ENCODE measurements at regions not wholly inside any gene's neighbourhood (a gene's known extent, or its start where the extent isn't known, plus 50 kb on each side); places are given as distances from the start of the nearest gene placed in this dataset.
"Not testable (repeated sequence)": the region's sequence is repeated elsewhere in the genome, so short reads cannot be mapped to it uniquely, and the experiment has no call there.

GRCh38 chr13:54799621-54800226 lies 1771.1 kb downstream of the OLFM4 start:
- no peak overlapping the region for H3K4me3 ChIP-seq (replicated peaks; ENCODE audit: low read depth, low read length)
- no peaks in the 10 kb centered on the region for H3K36me3 ChIP-seq (ENCODE audit: control insufficient read depth, insufficient read depth, low read length)
- no peaks in the 10 kb centered on the region for H3K27me3 ChIP-seq (replicated peaks; ENCODE audit: control insufficient read depth, insufficient read depth, low read length)
- no peak for TF ChIP-seq CTCF (IDR thresholded peaks at IDR 0.05; ENCODE audit: insufficient read depth, low read length, poor library complexity, severe bottlenecking)
- DNase-seq (ENCODE audit: extremely low read depth, insufficient read length): no peak

- no peaks in the 10 kb centered on the region for H3K27me3 ChIP-seq (replicated peaks; ENCODE audit: control insufficient read depth, insufficient read depth, low read length)
- TF ChIP-seq CTCF (IDR thresholded peaks at IDR 0.05; ENCODE audit: insufficient read depth, low read length, poor library complexity, severe bottlenecking): no peak
- no peak overlapping the region for H3K4me3 ChIP-seq (replicated peaks; ENCODE audit: low read depth, low read length)
- no peak for DNase-seq (ENCODE audit: extremely low read depth, insufficient read length)
- no peaks in the 10 kb centered on the region for H3K36me3 ChIP-seq (ENCODE audit: control insufficient read depth, insufficient read depth, low read length)
Observed at GRCh38 chr13:54802226-54802625, 1773.6 kb downstream of the OLFM4 start.

- TF ChIP-seq CTCF (IDR thresholded peaks at IDR 0.05; ENCODE audit: insufficient read depth, low read length, poor library complexity, severe bottlenecking): no peak
- Histone ChIP-seq H3K4me3 (replicated peaks; ENCODE audit: low read depth, low read length) (no peak overlapping the region), H3K36me3 (ENCODE audit: control insufficient read depth, insufficient read depth, low read length) (no peaks in the 10 kb centered on the region), H3K27me3 (replicated peaks; ENCODE audit: control insufficient read depth, insufficient read depth, low read length) (no peaks in the 10 kb centered on the region)
- DNase-seq (ENCODE audit: extremely low read depth, insufficient read length): no peak
Observed at GRCh38 chr13:54805743-54806142, 1777.1 kb downstream of the OLFM4 start.

- not testable (repeated sequence) for H3K4me3 ChIP-seq (replicated peaks; ENCODE audit: low read depth, low read length); H3K36me3 ChIP-seq (ENCODE audit: control insufficient read depth, insufficient read depth, low read length); DNase-seq (ENCODE audit: extremely low read depth, insufficient read length); H3K27me3 ChIP-seq (replicated peaks; ENCODE audit: control insufficient read depth, insufficient read depth, low read length)
Observed at GRCh38 chr13:54821938-54822470, 1793.4 kb downstream of the OLFM4 start.

- H3K36me3 ChIP-seq (ENCODE audit: control insufficient read depth, insufficient read depth, low read length); H3K4me3 ChIP-seq (replicated peaks; ENCODE audit: low read depth, low read length); H3K27me3 ChIP-seq (replicated peaks; ENCODE audit: control insufficient read depth, insufficient read depth, low read length); DNase-seq (ENCODE audit: extremely low read depth, insufficient read length): not testable (repeated sequence)
Observed at GRCh38 chr13:54829391-54830068, 1800.9 kb downstream of the OLFM4 start.

- no peaks in the 10 kb centered on the region for H3K27me3 ChIP-seq (replicated peaks; ENCODE audit: control insufficient read depth, insufficient read depth, low read length)
- H3K36me3 ChIP-seq (ENCODE audit: control insufficient read depth, insufficient read depth, low read length): no peaks in the 10 kb centered on the region
- H3K4me3 ChIP-seq (replicated peaks; ENCODE audit: low read depth, low read length): no peak overlapping the region
- TF ChIP-seq CTCF (IDR thresholded peaks at IDR 0.05; ENCODE audit: insufficient read depth, low read length, poor library complexity, severe bottlenecking): no peak
- DNase-seq (ENCODE audit: extremely low read depth, insufficient read length): no peak
Observed at GRCh38 chr13:54836273-54836672, 1807.7 kb downstream of the OLFM4 start.

All from GM06990 (cell line).